HepG2 (cell line): ENCODE measurements at regions not wholly inside any gene's neighbourhood (a gene's known extent, or its start where the extent isn't known, plus 50 kb on each side); places are given as distances from the start of the nearest gene placed in this dataset.

Source experiments
- ATAC-seq: fragments of 200-7000 bp; cut with Tn5 transposase; 3 replicates; pipeline ENCODE4 v1.9.1; 2020; ENCODE audit warnings: mild to moderate bottlenecking, moderate library complexity
- BruUV-seq: library from RNA; stranded (reverse); fragments of 400-500 nt; replicated peaks from 2 replicates; lab custom pipeline; 2021; lab: Mats Ljungman, UMichigan
- CTCF ChIA-PET: fragments of 300-600 bp; formaldehyde crosslinking; extraction: SDS; loops from one replicate; lab custom pipeline; 2021; ENCODE audit warnings: low total read pairs, inconsistent platforms, low intra/inter-chr PET ratio; lab: Yijun Ruan, JAX
- POLR2A ChIA-PET: fragments of 350-600 bp; sonication (Branson Sonifier 250); formaldehyde crosslinking; loops from one replicate; lab custom pipeline; 2020; ENCODE audit warnings: antibody characterized with exemption, inconsistent platforms; lab: Yijun Ruan, JAX
- DNase-seq: peaks from one replicate; pipeline ENCODE4 v3.0.0-alpha.2; 2015; ENCODE audit warnings: low spot score
- FAIRE-seq: peaks from 3 replicates; lab custom pipeline; 2011; peaks lifted over from hg19 to GRCh38; lab: Jason Lieb, UNC
- H2AFZ ChIP-seq: one replicate; pipeline ENCODE4 v1.6.1; 2011; ENCODE audit warnings: low read length, inconsistent platforms
- H3K27ac ChIP-seq: fragments of 300-600 bp; 3 replicates; pipeline ENCODE4 v1.8.0; 2011; ENCODE audit warnings: mixed run types, mild to moderate bottlenecking, mixed read lengths, low read length, inconsistent platforms; ENCODE audit not compliant: insufficient read depth; ENCODE audit errors: extremely low read length
- H3K27me3 ChIP-seq, 2 experiments: fragments of 200-600 bp in 1 of 2; 2 replicates in 1 of 2; 3 replicates in 1 of 2; pipeline versions ENCODE4 v1.6.0 to v1.8.0; 2011; ENCODE audit warnings: low read length in 2 of 2, mild to moderate bottlenecking in 2 of 2, moderate library complexity in 2 of 2, inconsistent platforms in 1 of 2; ENCODE audit not compliant: insufficient read depth in 2 of 2, control insufficient read depth in 1 of 2
- H3K36me3 ChIP-seq, 2 experiments: fragments of 200-600 bp in 1 of 2; replicated peaks in 1 of 2; 2 replicates in 1 of 2; 3 replicates in 1 of 2; pipeline versions ENCODE4 v1.5.1 to v1.8.0; 2011; ENCODE audit warnings: low read length in 2 of 2, inconsistent platforms in 1 of 2; ENCODE audit not compliant: insufficient read depth in 2 of 2, control insufficient read depth in 1 of 2
- H3K4me1 ChIP-seq: 2 replicates; pipeline ENCODE4 v1.5.1; 2012; ENCODE audit warnings: low read length, inconsistent platforms; ENCODE audit not compliant: insufficient read depth
- H3K4me2 ChIP-seq: 2 replicates; pipeline ENCODE4 v1.6.0; 2011; ENCODE audit warnings: low read depth, low read length, inconsistent platforms
- H3K4me3 ChIP-seq, 3 experiments: fragments of 200-600 bp in 1 of 3; sonication (generic), shearing (Covaris generic) in 1 of 3; replicated peaks in 1 of 3; 2 replicates each; pipeline ENCODE4 v1.5.1; 2011 to 2016; ENCODE audit warnings: low read length in 3 of 3, inconsistent platforms in 2 of 3, low read depth in 2 of 3, mild to moderate bottlenecking in 2 of 3, control low read depth in 1 of 3, mixed read lengths in 1 of 3; ENCODE audit not compliant: insufficient read depth in 1 of 3
- H3K79me2 ChIP-seq: one replicate; pipeline ENCODE4 v1.6.1; 2011; ENCODE audit warnings: low read length, inconsistent platforms; ENCODE audit not compliant: insufficient read depth
- H3K9ac ChIP-seq: 2 replicates; pipeline ENCODE4 v1.6.0; 2011; ENCODE audit warnings: mild to moderate bottlenecking, low read depth, low read length, inconsistent platforms; ENCODE audit not compliant: insufficient read depth
- H3K9me3 ChIP-seq: 2 replicates; pipeline ENCODE4 v1.5.1; 2012; ENCODE audit warnings: mild to moderate bottlenecking, low read length
- H4K20me1 ChIP-seq: 2 replicates; pipeline ENCODE4 v1.6.0; 2011; ENCODE audit warnings: inconsistent platforms, mild to moderate bottlenecking, low read length, moderate library complexity; ENCODE audit not compliant: insufficient read depth
- CHCHD3 ChIP-seq: sonication (generic); formaldehyde crosslinking; IDR thresholded peaks from 2 replicates; pipeline ENCODE4 v1.8.0; 2022; ENCODE audit warnings: mild to moderate bottlenecking, missing genetic modification reagents, moderate library complexity
- HMG20B ChIP-seq: conservative IDR thresholded peaks from 2 replicates; pipeline ENCODE4 v1.6.1; 2016; ENCODE audit warnings: missing genetic modification reagents, missing compliant biosample characterization
- RCOR2 ChIP-seq: IDR thresholded peaks from 2 replicates; pipeline ENCODE4 v1.6.1; 2016; ENCODE audit warnings: missing biosample characterization, missing genetic modification reagents
- ZKSCAN8 ChIP-seq: IDR thresholded peaks from 2 replicates; pipeline ENCODE4 v1.6.1; 2016; ENCODE audit warnings: borderline replicate concordance, missing genetic modification reagents, missing compliant biosample characterization
- WGBS: methylation state at CpG from one replicate; pipeline ENCODE4 v1.1.6; 2017; ENCODE audit warnings: low lambda C conversion rate; 5-methylcytosine and 5-hydroxymethylcytosine counted together
- in situ Hi-C: cut with HindIII; loops from 2 replicates; pipeline ENCODE4 v1.10.0; 2017; ENCODE audit warnings: low pct_unique_long_range_greater_than_20kb; ENCODE audit not compliant: extremely low pct_ligation_motif_present
- intact Hi-C: fragments of 100-400 bp; cut with micrococcal nuclease; formaldehyde crosslinking; loops from one replicate; pipeline ENCODE4 v1.10.0; 2022; ENCODE audit not compliant: unreplicated experiment
- TF ChIP-seq, protein P1 (sequence below): sonication (generic); formaldehyde crosslinking; IDR thresholded peaks from 2 replicates; pipeline ENCODE4 v1.4.0; 2020; ENCODE audit warnings: missing genetic modification reagents, borderline replicate concordance
- TF ChIP-seq, protein P2 (sequence below): sonication (generic); formaldehyde crosslinking; IDR thresholded peaks from 2 replicates; pipeline ENCODE4 v1.4.0; 2020; ENCODE audit warnings: missing genetic modification reagents

DNA sequence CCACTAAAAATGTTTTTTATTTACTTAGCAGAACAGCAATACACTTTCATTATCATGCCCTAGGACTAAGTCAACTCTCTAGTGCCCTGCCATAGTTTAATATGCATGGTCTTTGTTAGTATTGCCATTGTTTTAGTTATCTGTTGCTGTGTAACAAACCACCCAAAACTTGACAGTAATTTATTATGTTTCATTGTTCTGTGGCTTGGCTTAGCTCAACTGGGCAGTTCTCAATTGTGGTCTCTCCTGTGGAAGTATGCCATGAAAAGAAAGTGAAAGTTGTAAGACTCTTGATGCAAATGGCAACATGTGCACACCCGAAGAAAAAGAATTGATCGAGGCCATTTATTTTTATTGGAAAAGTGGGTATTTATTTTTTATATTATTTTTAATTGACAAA, 206.3 kb upstream of the KCTD3 start:
- Histone ChIP-seq H4K20me1 (no peaks in the 10 kb centered on the region), H3K27ac (no peak overlapping the region), H3K4me3 (no peak overlapping the region), H2AFZ (no peak overlapping the region), H3K36me3 (no peaks in the 10 kb centered on the region), H3K9ac (no peak overlapping the region), H3K27me3 (no peaks in the 10 kb centered on the region), H3K4me2 (no peak overlapping the region), H3K4me1 (no peaks in the 10 kb centered on the region), H3K79me2 (no peaks in the 10 kb centered on the region), H3K9me3 (no peaks in the 10 kb centered on the region)
- no TSS peak for BruUV-seq
- FAIRE-seq (no peak), ATAC-seq (no peak), DNase-seq (no peak)
- TF ChIP-seq ZKSCAN8 (CRISPR knock-in tag), result no peak
- TF ChIP-seq, protein P1, sequence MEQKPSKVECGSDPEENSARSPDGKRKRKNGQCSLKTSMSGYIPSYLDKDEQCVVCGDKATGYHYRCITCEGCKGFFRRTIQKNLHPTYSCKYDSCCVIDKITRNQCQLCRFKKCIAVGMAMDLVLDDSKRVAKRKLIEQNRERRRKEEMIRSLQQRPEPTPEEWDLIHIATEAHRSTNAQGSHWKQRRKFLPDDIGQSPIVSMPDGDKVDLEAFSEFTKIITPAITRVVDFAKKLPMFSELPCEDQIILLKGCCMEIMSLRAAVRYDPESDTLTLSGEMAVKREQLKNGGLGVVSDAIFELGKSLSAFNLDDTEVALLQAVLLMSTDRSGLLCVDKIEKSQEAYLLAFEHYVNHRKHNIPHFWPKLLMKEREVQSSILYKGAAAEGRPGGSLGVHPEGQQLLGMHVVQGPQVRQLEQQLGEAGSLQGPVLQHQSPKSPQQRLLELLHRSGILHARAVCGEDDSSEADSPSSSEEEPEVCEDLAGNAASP (CRISPR knock-in tag), result no peak
- TF ChIP-seq CHCHD3 (CRISPR knock-in tag), result no peak
- no peak for TF ChIP-seq HMG20B (CRISPR knock-in tag)
- TF ChIP-seq RCOR2 (CRISPR knock-in tag), result no peak
- CTCF ChIA-PET, result no interaction called here
- in situ Hi-C loops (no loop called here), intact Hi-C loops (no loop called here)
- 0% methylated on average over 2 of the region's 2 CpGs for WGBS
- POLR2A ChIA-PET, result no interaction called here

DNA sequence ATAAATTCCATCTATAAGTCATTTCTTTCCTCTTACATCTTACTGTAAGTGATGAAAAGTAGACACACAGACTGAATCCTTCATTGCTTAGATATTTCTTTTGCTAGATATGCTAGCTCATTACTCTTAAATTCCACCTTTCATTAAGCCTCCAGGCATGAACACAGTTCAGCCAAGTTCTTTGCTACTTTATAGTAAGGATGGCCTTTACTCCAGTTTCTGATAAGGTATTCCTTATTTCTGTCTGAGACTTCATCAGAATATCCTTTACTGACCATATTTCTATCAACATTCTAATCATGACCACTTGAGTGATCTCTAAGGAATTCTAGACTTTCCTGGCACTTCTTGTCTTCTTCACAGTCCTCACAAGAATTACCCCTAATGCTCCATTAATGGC, 191.7 kb upstream of the KCTD3 start:
- Histone ChIP-seq H3K4me2 (no peak overlapping the region), H3K9ac (no peak overlapping the region), H3K36me3 (no peaks in the 10 kb centered on the region), H3K9me3 (no peaks in the 10 kb centered on the region), H3K79me2 (no peaks in the 10 kb centered on the region), H2AFZ (no peak overlapping the region), H4K20me1 (no peaks in the 10 kb centered on the region), H3K27ac (no peak overlapping the region), H3K27me3 (no peaks in the 10 kb centered on the region), H3K4me3 (no peak overlapping the region), H3K4me1 (peaks cover 8% of the 10 kb centered on the region; the same call in 1 of the 2 replicates)
- in situ Hi-C loops, result no loop called here
- TF ChIP-seq, protein P2, sequence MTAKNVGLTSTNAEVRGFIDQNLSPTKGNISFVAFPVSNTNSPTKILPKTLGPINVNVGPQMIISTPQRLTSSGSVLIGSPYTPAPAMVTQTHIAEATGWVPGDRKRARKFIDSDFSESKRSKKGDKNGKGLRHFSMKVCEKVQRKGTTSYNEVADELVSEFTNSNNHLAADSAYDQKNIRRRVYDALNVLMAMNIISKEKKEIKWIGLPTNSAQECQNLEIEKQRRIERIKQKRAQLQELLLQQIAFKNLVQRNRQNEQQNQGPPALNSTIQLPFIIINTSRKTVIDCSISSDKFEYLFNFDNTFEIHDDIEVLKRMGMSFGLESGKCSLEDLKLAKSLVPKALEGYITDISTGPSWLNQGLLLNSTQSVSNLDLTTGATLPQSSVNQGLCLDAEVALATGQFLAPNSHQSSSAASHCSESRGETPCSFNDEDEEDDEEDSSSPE (CRISPR knock-in tag), result no peak
- CTCF ChIA-PET, result no interaction called here
- intact Hi-C loops, result no loop called here
- no peak for DNase-seq
- no TSS peak for BruUV-seq
- ATAC-seq, result no peak
- POLR2A ChIA-PET, result no interaction called here
- FAIRE-seq, result no peak
